GM19023 (cell line): ENCODE measurements at regions not wholly inside any gene's neighbourhood (a gene's known extent, or its start where the extent isn't known, plus 50 kb on each side); places are given as distances from the start of the nearest gene placed in this dataset.

Experiments used
- ATAC-seq: cut with Tn5 transposase; IDR thresholded peaks from one replicate; pipeline ENCODE4 v1.9.1; 2021; ENCODE audit warnings: mild to moderate bottlenecking, moderate library complexity; ENCODE audit not compliant: unreplicated experiment

DNA sequence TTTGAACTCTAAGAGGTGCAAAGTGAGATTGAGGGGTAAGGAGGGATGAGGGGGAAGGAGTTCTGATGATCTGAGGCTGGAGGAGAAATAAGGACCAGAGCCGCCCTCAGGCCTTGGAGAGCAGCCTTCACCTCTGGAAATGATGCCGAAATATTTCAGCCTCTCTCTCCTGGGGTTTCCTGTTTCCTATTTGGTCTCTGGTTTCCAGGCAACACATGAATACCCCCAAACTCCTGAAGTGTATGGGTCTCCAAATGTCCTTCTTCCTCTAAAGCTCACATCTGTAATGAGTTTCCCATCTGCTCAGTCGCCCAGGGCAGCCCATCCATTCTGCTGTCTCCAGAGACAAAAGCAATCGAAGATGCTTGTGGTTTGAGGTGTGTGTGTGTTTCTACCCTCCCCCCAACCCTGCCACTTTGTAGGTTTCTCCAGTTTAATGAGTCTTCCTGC, 52.0 kb upstream of the FAM20B start:
- peak; percentile 41 for ATAC-seq
